GM12872 (cell line): ENCODE measurements at regions not wholly inside any gene's neighbourhood (a gene's known extent, or its start where the extent isn't known, plus 50 kb on each side); places are given as distances from the start of the nearest gene placed in this dataset.
A peak's percentile ranks its signal among the peaks of the same experiment; 100 is the strongest.

Source experiments
- TF ChIP-seq, protein P1 (sequence below): IDR thresholded peaks from 3 replicates; pipeline ENCODE4 v1.5.1; 2011; ENCODE audit warnings: low read depth, mild to moderate bottlenecking, low read length, moderate library complexity; ENCODE audit not compliant: insufficient read depth

DNA sequence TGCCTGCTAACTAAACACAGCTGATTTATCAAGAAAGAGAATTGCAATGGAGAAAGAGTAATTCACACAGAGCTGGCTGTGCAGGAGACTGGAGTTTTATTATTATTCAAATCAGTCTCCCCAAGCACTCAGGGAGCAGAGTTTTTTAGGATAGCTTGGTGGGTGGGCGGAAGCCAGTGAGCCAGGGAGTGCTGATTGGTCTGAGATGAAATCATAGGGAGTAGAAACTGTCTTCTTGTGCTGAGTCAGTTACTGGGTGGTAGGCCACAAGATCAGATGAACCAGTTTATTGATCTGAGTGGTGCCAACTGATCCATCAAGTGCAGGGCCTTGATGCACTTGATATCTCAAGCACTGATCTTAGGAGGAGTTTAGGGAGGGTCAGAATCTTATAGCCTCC is 891.9 kb upstream of the CADM2 start:
- TF ChIP-seq, protein P1, sequence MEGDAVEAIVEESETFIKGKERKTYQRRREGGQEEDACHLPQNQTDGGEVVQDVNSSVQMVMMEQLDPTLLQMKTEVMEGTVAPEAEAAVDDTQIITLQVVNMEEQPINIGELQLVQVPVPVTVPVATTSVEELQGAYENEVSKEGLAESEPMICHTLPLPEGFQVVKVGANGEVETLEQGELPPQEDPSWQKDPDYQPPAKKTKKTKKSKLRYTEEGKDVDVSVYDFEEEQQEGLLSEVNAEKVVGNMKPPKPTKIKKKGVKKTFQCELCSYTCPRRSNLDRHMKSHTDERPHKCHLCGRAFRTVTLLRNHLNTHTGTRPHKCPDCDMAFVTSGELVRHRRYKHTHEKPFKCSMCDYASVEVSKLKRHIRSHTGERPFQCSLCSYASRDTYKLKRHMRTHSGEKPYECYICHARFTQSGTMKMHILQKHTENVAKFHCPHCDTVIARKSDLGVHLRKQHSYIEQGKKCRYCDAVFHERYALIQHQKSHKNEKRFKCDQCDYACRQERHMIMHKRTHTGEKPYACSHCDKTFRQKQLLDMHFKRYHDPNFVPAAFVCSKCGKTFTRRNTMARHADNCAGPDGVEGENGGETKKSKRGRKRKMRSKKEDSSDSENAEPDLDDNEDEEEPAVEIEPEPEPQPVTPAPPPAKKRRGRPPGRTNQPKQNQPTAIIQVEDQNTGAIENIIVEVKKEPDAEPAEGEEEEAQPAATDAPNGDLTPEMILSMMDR, result no peak

DNA sequence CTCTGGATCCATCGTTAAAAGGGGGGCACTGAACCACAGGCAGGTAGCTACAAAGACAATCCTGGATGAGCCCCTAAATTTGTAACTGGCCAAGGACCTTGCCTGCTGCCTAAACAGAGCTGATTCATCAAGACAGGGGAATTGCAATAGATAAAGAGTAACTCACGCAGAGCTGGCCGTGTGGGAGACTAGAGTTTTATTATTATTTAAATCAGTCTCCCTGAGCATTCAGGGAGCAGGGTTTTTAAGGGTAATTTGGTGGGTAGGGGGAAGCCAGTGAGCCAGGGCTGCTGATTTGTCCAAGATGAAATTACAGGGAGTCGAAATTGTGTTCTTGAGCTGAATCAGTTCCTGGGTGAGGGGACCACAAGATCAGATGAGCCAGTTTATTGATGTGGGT is 885.1 kb upstream of the CADM2 start:
- TF ChIP-seq, protein P1, result no peak

DNA sequence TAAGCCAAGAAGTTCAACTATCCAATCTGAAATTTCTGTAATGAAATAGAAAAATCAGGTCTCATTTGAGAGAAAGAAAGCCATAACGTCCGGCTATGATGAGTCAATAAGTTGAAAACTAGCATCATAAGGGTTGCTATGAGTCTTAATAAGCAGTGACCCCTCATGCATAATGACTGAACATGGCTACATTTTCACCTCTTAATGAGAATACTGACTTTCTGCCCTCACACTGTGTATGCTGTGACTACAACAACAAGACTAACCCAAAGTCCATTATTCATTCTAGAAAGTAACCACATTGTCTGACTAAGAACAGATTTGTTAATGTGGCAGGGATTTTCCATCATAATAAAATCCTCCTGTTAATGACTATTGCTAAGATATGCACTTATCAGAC is 884.0 kb upstream of the CADM2 start:
- TF ChIP-seq, protein P1, result no peak

DNA sequence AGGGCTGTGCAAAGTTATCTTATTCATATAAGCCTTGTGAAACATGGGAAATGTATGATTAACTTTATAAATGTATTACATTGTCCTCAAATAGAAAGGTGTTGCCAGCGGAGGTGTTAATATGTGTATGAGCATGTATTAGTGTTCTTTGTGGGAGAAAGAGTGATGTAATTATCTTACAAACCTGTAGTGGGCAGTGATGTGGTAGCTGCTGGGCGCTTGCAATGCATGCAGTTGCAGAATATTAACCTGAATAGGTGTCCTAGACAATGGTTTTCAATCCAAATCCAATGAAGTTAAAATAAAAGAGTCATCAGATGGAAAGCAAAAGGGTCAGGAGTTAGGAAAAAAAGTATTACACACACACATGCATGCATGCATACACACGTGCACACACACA is 881.3 kb upstream of the CADM2 start:
- TF ChIP-seq, protein P1, result peak; percentile 27; the same call in 1 of the 3 replicates

DNA sequence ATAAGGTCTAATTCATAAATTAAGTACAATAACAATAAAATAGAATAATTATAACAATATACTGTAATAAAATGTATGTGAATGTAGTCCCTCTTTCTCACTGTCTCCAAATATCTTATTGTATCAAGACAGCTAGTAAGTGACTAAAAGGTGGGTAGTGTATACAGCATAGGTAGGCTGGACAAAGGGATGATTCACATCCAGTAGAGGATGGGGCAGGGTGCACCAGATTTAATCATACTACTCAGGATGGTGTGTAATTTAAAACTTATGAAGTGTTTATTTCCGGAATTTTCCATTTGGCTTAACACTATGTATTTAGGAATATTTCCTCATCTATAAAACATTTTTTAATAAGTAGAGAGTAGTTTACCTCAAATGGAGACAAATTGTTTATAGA is 876.1 kb upstream of the CADM2 start:
- TF ChIP-seq, protein P1, result no peak

DNA sequence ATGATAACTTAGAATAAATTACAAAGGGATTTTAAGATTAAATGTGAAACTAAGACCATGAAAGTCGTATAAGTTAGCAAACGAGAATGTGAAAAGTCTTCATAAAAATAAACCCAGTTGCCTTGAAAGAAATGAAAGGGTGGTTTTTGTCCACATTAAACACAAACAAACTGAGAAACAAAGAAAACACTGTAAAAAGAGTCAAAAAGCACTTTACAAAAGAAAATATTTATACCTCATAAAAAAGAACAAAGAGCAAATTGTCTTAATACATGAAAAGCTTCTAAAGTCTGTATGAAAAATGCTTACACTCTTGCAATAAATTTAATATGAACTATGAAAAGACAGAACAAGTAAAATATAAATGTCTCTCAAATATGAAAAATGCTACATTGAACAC is 865.9 kb upstream of the CADM2 start:
- TF ChIP-seq, protein P1, result no peak

DNA sequence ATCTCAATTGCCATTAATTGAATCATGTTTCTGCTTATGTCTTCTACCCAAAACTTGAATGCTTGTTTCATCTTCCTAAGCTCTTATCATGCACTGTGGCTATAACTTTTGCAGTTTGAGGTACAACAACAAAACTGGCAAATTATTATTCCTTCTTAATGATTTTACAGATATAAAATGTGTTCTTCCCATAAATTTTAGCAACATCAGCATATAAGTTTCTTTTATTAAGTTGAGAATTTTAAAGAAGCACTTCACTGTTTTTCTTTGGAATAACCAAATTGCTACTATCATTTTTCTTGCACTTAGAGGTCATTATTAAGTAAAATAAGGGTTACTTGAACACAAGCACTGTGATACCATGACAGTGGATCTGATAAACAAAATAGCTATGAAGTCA is 862.6 kb upstream of the CADM2 start:
- TF ChIP-seq, protein P1, result no peak

DNA sequence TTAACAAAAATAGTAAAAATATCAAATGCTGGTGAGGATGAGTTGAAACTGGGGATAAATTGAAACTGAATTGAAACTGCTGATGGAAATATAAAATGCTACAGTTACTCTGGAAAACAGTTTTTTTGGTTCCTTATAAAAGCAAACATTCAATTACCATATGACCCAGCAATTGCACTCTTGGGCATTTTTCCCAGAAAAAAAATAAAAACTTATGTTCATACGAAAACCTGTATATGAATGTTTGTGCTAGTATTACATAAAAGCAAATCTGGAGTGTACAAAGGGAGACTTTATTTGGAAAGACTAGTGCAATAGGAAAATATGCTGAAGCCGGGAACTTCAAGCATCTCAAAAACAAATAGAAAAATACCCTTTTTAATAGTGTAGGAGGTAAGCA is 857.9 kb upstream of the CADM2 start:
- TF ChIP-seq, protein P1, result no peak
